Sigmoid colon (tissue), 4 donors: ENCODE measurements at regions not wholly inside any gene's neighbourhood (a gene's known extent, or its start where the extent isn't known, plus 50 kb on each side); places are given as distances from the start of the nearest gene placed in this dataset.

Experiments
- CTCF ChIP-seq, 4 experiments: fragments of 450-650 bp in 3 of 4; fragments of 200-600 bp in 1 of 4; IDR thresholded peaks; one replicate each; pipeline ENCODE4 v1.5.1; 2016 to 2019; ENCODE audit warnings: antibody characterized with exemption in 4 of 4, mild to moderate bottlenecking in 3 of 4, moderate library complexity in 2 of 4
- EP300 ChIP-seq, 4 donors: sonication (generic); formaldehyde crosslinking; IDR thresholded peaks; one replicate each; pipeline ENCODE4 v1.6.1; 2017; ENCODE audit warnings: antibody characterized with exemption in 4 of 4
- POLR2A ChIP-seq, 2 donors: fragments of 450-650 bp; IDR thresholded peaks; one replicate each; pipeline ENCODE4 v1.6.1; 2016; ENCODE audit warnings: antibody characterized with exemption in 2 of 2, mild to moderate bottlenecking in 2 of 2, moderate library complexity in 2 of 2
- POLR2AphosphoS5 ChIP-seq, 4 donors: sonication (generic); formaldehyde crosslinking; IDR thresholded peaks; one replicate each; pipeline ENCODE4 v1.6.1; 2017; ENCODE audit warnings: antibody characterized with exemption in 4 of 4

DNA sequence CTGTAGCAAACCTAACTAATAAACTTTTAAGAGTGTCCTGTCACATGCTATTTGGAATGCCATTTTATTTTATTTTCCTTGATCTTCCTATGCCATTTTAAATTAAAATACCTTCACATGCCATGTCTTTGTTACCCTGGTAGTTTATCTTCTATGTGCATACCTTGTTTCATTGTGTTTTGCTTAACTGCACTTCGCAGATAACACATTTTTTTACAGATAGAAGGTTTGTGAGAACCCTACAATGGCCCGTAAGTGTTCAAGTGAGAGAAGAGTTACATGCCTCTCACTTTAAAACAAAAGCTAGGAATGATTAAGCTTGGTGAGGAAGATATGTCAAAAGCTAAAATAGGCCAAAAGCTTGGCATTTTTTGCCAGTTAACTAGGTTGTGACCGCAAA lies 744.1 kb downstream of the STIM2 start:
- no peak for TF ChIP-seq POLR2A (IDR thresholded peaks at IDR 0.05)
- no peak for TF ChIP-seq POLR2AphosphoS5 (IDR thresholded peaks at IDR 0.05)
- TF ChIP-seq CTCF (IDR thresholded peaks at IDR 0.05) = no peak
- TF ChIP-seq EP300 (IDR thresholded peaks at IDR 0.05) = no peak
